SKM-1 treated with dmso at 0.1 percent for 144 hours (cell line): ENCODE measurements at regions not wholly inside any gene's neighbourhood (a gene's known extent, or its start where the extent isn't known, plus 50 kb on each side); places are given as distances from the start of the nearest gene placed in this dataset.
"Not testable (repeated sequence)": the region's sequence is repeated elsewhere in the genome, so short reads cannot be mapped to it uniquely, and the experiment has no call there.

Experiments used
- DNase-seq: peaks from one replicate; lab custom pipeline; 2025; ENCODE audit not compliant: unreplicated experiment; lab: John Stamatoyannopoulos, UW

DNA sequence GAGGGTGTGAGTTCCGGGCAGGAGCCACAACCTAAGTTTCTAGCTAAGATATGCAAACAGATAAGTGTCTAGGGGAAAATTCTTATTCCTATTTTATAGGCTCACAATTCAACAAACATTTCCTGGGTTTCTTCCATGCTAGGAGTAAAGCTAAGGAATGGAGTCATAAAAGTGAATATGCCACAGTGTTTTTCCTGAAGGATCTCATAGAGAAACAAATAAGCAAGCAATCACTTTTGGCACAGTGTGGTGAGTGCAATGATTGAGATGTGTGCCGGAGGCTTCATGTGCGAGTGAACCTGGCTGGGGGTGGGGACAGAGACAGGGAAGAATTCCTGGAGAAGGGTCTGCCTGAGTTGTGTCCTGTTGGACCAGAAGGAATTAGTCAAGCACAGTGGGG lies 147.4 kb downstream of the TENT5C start:
- DNase-seq, result no peak

DNA sequence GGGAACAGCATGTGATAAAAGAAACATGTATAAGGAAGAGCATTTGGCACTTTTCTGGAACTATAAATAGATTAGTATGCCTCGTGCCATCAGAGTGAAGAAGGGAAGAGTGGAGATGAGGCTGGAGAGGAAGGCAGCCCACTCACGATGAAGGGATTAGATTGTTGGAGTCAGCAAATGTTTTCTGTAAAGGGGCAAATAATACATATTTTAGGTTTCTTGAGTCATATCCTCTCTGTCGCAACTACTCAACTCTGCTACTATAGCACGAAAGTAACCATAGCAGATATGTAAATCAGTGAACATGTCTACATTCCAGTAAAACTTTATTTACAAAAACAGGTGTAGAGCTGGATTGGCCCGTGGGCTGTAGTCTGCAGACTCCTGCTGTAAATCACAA lies 147.8 kb downstream of the TENT5C start:
- DNase-seq, result no peak

DNA sequence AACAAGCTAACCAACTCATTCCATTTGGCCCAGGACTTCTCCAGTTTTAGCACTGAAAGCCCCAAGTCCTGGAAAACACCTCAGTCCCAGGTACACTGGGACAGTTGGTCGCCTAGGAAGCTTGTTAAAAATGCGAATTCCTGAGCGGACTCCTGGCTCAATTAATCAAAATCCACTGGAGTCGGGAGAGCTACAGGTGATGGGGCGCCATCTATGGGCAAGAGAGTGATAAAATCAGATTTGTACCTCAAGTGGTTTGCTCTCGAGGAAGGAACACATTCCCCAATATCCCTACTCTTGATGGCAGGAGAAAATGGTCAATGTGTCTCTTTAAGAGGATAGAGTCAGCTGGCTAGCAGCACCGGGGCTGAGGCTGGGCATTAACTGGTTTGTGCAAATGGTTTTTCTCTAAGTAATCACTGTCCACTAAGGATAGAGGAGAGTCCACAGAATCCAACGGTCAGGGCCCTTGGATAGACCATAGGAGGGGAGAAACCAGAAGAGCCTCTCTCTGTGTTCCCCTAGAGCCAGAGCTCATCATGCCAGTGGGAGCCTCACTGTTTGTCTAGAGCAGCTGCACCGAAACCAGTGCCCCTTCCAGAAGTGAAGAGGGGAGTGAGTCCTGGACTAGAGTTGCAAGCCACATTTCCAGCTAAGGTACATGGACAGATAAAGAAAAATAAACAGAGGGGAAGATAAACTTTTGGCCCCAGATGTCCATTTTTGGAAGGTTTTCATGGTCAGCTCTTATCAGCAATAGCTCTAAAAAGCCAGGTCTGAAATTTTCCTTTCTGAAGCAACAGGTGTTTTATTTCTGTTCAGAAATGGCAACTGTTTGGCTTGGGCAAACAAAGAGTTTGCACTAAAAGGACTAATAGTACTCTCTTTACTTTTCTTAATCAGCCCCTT lies 148.5 kb downstream of the TENT5C start:
- peak; percentile 37 for DNase-seq

DNA sequence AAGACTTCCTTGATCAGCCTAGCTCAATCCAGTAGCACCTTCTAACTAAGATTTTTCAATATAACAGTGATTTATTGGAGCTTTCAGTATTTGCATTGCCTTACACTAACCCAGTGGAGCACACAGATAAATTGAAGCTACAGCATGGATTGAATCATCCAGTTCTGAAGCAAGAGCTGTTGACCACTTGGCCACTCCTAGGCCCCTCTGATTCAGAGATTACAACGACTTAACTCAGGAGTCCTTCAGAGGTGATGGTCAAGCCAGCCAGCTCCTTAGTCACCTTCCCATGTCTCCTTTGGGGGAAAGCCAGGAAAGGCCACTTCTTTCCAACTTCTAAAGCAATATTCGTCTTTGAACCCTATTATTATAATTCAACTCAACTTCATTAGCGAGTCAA lies 151.8 kb downstream of the TENT5C start:
- no peak for DNase-seq

DNA sequence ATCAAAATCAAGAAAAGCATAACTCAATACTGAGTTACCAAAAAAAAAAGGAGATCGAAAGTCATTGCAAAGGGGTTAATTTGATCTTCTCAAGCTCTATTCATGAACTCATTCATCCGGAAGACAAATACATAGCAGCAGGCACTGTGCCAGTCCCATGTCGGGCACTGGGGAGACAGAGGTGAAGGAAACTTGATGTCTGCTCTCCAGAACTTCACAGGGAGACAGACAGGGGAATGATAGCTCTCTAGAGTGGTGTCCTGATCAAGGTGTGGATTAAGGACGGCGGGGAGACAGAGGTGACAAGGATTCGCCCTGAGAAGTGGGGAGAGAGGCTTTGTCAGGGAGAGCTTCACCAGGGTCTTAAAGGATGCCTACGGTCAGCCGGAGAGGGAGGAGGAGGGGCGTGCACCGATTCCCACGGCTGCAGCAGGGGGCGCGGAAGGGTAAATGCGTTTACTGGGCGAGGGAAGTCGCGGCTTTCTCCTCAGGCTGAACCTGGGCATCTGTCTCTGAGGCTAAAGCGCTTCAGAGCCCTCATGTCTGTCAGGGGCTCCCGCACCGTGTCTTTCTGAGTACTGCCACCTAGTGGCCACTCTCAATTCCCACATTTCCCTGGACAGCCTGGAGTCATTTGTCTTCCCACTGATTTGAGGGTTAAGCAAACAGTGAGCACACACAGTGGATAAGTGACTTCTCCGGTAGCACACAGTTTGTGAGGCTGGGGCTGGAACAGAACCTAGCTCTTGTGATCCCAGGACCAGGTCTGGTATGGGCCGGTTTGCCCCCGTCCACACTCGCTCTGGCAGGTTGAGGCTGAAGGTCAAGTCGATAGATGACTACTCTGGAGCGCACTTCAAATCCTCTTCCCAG lies 152.8 kb downstream of the TENT5C start:
- DNase-seq, result peak; percentile 75

DNA sequence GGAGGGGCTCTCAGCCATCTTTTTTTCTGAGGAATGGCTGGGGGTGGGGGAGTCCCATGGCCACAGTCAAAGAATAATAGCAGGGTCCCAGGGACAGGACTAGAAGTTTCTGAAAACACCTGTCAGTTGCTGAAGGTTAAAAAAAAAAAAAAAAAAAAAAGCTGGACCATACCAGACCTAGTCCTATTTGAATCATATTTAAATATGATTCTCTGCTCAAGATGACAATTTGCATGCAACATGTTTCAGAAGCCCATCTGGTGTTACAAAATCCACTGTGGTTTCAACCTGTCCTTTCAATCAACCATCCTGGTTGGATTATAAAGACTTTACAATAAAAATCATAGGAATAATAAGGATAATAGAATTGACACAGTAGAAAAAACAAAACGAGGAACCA lies 153.7 kb downstream of the TENT5C start:
- no peak for DNase-seq

DNA sequence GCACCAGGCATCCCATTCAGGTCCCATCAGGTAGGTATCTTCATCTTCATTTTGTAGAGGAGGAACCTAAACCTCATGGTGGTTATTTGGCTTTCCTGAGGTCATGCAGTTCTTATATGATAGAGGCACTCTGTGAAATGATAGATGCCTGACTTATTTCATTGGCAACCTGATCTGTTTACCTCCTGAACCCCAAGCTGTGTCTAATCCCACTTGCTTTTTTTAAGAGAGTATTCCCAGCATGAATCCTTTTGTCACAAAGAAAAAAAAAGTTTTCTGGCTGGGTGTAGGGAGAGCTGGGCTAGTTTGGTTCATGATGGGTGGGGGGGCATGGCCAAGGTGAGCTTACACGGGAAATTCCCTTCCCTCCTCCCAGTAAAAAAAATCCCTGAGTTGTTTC lies 154.2 kb downstream of the TENT5C start:
- DNase-seq, result no peak

DNA sequence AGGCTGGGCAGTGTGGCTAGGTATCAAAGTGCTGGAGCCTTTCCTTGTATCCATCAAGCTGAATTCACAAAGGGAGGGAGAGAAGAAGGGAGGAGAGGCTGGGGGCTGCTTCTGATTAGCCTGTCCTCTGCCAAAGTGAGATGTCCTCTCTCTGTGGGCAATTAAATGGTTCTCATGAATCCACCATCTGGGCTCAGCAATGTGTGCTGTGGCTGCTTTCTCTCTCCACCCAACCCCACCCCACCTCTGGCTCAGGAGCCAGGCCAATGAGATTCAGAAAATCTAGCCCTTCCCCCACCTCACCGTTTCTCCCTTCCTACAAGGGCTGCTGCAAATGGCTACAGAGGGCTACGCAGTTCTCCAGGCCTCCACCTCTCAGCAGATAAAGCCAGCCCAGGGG lies 154.6 kb downstream of the TENT5C start:
- DNase-seq, result no peak

DNA sequence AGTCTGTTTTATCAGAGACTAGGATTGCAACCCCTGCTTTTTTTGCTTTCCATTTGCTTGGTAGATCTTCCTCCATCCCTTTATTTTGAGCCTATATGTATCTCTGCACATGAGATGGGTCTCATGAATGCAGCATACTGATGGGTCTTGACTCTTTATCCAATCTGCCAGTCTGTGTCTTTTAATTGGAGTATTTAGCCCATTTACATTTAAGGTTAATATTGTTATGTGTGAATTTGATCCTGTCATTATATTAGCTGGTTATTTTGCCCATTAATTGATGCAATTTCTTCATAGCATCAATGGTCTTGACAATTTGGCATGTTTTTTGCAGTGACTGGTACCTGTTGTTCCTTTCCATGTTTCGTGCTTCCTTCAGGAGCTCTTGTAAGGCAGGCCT lies 161.7 kb downstream of the GDAP2 start:
- not testable (repeated sequence) for DNase-seq

DNA sequence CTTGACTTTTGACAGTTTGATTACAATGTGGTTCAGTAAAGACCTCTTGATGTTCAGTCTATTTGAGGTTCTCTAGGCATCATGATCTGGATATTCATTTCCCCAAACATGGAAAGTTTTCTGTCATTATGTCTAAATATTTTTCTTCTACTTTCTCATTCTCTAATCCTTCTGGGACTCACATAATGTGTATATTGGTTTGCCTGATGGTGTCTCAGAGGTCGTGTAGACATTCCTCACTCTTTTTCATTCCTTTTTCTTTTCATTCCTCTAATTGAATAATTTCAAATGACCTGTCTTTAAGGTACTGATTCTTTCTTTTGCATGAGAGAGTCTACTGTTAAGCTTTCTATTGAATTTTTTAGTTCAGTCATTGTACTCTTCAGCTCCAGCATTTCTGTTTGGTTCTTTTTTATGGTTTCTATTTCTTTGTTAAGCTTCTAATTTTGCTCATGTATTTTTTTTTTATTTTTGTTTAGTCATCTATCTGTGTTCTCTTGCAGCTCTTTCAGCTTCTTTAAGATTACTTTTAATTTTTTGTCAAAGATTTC lies 158.4 kb downstream of the GDAP2 start:
- DNase-seq, result no peak

DNA sequence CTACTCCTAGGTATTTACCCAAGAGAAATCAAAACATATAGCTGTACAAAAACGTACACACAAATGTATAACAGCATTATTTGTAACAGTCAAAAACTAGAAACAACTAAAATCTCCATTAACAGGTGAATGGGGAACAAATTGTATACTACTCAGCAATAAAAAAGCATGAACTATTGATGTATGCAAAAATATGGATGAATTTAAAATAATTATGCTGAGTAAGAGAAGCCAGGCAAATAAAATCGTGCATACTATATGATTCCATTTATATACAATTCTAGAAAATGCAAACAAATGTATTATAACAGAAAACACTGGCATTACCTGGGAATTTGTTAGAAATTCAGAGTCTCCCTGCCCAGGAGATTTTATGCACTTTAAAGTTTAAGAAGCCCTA lies 150.1 kb downstream of the GDAP2 start:
- DNase-seq, result no peak

DNA sequence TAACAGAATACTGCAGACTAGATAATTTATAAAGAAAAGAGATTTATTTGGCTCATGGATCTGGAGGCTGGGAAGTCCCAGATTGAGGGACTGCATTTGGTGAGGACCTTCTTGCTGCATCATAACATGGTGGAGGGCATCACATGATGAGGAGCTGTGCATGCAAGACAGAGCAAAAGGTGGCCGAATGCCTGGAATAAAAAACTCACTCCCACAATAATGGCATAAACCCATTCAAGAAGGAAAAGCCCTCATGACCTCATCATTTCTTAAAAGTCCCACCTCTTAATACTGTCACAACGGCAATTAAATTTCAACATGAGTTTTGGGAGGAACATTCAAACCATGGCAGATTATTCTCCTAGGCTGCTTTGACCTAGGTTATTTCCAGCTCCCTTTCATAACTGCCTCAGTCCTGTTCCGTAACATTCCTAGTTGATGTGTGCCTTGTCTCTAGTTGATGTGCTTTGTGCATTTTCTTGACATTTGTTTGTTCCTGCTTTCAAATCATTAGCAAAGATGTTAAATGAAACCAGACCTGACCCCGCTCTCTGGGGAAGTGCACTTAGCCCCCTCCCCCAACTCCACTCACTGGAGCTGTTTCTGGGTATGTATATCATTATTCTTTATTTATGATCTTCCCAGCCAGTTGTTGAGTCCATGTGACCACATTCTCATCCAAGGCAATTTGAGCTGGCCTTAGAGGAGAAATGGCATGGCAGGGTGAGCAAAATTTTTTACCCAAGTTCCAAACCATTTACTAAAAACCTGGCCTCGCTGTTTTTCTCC lies 148.5 kb downstream of the GDAP2 start:
- DNase-seq, result no peak

DNA sequence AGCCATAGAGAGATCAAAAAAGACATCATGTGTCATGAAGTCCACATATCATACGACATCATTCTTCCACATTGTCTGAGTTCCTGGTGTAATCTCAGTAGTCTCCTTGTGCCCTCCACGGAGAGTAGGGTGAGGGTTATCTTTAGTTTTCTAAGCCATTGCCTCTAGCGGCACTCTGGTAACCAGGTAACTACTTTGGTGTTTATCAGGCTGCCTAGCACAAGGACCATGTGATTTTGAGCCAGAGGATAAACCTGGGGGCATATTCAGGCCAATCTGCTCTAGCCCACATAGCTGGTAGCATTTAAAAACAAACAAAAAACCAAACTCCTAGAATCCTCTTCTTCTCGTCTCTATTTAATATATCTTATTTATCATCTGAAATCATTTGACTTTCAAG lies 147.4 kb downstream of the GDAP2 start:
- DNase-seq, result no peak

DNA sequence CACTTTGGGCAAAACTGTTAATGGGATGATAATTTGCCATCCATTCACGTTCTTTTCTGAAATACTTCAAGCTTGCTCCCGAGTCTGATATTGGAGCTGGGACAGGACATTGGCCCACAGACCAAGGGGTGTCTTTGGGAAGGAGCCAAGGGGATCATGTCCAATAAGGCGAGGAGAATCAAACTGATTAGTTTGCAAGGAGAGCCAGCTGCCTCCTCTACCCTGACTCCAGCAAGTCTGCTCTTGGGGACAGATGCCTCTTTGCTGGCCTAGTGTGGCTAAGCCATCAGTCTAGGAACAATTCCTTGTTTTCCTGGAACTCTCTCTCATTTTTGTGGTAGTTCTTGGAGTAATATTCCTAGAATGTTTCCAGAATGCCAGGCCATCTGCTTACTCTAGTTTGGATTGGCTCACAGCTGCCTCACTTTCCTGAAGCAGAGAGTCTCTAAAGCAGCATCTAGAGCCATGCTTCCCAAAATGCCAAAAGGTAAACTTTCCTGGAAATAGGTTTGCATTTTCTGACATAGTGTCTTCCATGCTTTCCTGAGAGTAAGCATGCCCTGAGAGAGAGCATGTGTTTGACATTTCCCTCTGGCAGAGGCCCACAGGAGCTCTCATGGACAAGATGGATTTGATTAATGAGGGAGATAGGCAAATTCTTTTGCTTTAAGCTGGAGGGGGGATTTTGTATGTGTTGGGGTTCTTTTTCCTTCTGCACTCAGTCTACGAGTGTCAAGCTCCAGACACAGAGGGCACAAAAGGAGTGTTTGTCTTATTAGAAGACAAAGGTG lies 145.6 kb downstream of the GDAP2 start:
- DNase-seq, result no peak

DNA sequence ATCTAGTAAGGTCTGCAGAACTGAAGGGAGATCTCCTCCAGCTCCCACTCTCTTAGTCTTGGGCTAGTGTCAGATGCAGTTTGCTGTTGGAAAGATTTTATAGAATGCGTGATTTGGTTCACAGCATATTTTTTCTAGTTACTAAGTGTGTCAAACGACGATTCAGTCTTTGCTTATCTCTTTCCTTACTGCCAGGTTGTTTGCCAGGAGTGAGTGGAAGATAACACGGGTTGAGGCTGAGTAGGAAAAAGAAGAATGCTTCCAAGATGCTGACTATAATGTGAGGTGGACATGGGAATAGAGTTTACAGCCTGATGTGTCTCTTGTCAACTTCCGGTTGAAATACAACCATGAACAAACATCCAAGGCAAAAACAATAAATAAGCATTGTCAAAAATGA lies 141.4 kb downstream of the GDAP2 start:
- no peak for DNase-seq

DNA sequence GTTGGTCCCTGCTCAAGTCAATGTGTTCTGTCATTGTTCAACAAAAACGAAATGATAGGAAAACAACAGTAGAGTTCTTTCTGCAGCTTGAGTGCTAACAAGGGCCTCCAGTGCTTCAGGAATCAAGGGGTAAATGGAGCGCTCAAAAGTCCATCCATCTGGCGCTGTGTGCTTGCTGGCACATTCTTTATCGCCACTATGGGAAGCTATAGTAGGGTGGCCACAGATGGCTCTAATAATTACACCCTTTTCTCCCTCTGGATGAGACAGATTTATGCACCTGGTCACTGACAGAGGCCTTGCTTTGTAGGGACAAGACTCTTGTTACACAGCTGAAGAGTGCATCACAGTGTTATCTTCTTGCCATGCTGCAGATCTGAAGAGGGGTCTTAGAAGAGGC lies 136.0 kb downstream of the GDAP2 start:
- DNase-seq, result no peak

DNA sequence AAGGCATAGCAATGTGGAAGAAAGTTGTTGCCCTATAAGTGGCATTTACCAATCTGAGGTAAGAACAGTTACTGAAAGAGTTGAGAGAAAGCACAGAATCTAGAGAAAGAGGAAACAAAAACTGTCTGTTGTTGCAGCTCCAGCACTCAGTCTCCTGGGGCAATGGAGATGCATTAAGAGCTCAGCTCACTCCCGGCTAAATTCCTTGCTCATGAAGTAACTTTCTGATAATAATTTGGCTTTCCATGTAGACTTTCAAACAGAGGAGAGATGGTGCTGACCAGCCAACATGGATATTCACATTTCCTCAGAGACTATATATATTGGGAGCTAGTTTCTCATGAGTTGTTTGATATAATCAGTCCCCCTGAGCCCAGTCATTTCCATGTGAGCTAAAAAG lies 135.3 kb downstream of the GDAP2 start:
- DNase-seq, result no peak

DNA sequence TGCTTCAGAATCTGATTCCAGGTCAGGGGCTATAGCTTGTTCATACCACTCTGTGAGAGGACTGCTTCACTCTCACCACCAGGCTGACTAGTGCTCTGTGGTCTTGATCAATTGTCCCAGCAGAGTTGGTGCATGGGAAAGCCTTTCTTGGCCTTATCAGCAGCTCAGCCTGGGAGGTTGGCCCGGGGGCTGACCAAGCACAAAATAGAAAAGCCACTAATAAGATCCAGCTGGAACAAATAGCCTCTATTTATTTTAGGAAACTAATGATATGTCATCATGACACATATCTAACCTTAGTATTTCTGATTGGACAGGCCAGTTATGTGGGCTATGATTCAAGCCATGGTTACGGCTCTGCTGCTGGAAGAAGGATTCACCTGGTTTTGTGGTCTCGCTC lies 134.2 kb downstream of the GDAP2 start:
- no peak for DNase-seq

DNA sequence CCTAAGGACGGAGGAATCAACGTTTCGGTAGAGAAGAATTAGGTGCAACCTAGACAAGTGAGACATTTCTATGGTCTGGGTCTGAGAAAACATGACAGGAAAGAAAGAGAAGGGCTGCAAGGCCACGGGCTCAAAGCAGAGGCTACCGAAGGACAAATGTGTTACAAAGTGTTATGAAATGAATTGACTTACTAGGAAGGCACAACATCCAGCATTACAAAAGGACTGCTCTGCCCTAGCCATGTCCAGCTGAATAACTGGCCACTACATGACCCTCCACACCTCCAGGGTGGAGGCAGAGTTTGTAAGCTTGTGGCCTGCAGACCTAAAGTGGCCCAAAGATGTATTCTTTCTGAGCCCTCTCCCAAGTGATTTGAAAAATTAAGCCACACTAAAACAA lies 133.6 kb downstream of the GDAP2 start:
- no peak for DNase-seq

DNA sequence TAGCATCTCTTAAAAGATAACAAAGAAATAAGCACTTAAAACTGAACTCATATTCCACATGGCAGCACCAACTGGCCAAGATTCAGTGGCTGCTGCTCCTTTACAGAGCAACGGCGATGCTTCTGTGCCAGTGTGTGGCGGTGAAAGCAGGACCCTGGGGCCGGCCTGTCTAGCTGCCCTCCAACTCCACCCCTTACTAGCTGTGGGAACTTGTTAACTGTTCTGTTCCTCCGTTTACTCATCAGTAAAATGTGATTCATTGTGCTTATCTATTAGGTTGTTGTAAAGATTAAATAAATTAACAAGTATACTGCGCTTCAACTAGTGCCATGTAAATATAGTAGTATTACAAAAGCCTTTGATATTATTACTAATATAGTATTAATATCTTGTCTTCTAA lies 133.2 kb downstream of the GDAP2 start:
- DNase-seq, result no peak
